ENCODE measurements at regions not wholly inside any gene's neighbourhood (a gene's known extent, or its start where the extent isn't known, plus 50 kb on each side); places are given as distances from the start of the nearest gene placed in this dataset.
"Not testable (repeated sequence)": the region's sequence is repeated elsewhere in the genome, so short reads cannot be mapped to it uniquely, and the experiment has no call there.

DNA sequence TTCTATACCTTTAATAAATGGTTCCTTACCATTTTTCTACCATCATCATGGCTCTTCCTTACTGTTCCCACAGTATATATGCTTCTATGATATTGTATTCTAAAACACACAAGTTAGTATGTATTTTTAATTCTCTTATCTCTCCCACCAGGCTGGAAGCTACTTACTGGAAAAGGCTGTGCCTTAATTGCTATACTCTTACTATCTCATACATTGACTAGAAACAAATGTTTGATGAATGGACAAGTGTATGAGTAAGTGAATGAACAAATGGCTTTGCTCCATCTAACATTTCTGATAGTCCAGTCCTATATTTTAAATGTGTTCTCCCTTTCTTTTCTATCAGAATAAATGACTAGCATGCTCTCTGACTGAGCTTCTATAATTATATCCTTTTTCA lies 320.8 kb upstream of the RASGEF1B start:
- Histone ChIP-seq H3K27ac (ENCODE audit: low read depth, low read length, severe bottlenecking) (no peak overlapping the region), H3K4me3 (ENCODE audit: extremely low read depth, insufficient read depth, low read length, poor library complexity, severe bottlenecking) (no peak overlapping the region), H3K4me1 (ENCODE audit: control insufficient read depth, insufficient read depth, low read length, poor library complexity, severe bottlenecking) (peaks cover 3% of the 10 kb centered on the region)

DNA sequence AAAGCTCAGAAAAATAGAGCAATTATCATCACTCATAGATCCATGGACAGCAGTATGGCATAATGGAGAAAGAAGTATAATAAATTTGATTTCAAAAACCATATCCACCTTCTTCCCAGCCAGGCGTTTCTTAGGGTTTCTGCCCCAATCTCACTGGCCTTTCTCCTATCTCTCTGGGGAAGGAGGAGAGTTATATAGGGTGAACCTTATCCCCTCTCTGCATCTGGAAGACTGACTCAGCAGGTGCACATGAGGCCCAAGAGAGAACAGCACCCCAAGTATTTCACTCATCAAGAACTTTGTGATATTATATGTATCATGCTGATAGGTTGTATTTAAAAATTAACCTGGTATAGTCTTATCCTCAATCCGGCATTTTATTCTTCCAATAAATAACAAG lies 318.8 kb upstream of the RASGEF1B start:
- Histone ChIP-seq H3K36me3 (ENCODE audit: control insufficient read depth, insufficient read depth, low read length) (no peaks in the 10 kb centered on the region), H3K9me3 (ENCODE audit: control insufficient read depth, low read length) (no peaks in the 10 kb centered on the region), H3K27ac (ENCODE audit: low read depth, low read length, severe bottlenecking) (no peak overlapping the region), H3K4me1 (ENCODE audit: control insufficient read depth, insufficient read depth, low read length, poor library complexity, severe bottlenecking) (peaks cover 3% of the 10 kb centered on the region), H3K4me3 (ENCODE audit: extremely low read depth, insufficient read depth, low read length, poor library complexity, severe bottlenecking) (no peak overlapping the region)
- 80% methylated on average over 1 of the region's 2 CpGs; no CpG with 5 or more reads in 1 of the 2 experiments for WGBS, 2 experiments (ENCODE audit: insufficient coverage in 2 of 2)

More for the DNA sequence above, 320.8 kb upstream of the RASGEF1B start:
- Histone ChIP-seq H3K36me3 (ENCODE audit: control insufficient read depth, insufficient read depth, low read length) (no peaks in the 10 kb centered on the region), H3K9me3 (ENCODE audit: control insufficient read depth, low read length) (no peaks in the 10 kb centered on the region)

DNA sequence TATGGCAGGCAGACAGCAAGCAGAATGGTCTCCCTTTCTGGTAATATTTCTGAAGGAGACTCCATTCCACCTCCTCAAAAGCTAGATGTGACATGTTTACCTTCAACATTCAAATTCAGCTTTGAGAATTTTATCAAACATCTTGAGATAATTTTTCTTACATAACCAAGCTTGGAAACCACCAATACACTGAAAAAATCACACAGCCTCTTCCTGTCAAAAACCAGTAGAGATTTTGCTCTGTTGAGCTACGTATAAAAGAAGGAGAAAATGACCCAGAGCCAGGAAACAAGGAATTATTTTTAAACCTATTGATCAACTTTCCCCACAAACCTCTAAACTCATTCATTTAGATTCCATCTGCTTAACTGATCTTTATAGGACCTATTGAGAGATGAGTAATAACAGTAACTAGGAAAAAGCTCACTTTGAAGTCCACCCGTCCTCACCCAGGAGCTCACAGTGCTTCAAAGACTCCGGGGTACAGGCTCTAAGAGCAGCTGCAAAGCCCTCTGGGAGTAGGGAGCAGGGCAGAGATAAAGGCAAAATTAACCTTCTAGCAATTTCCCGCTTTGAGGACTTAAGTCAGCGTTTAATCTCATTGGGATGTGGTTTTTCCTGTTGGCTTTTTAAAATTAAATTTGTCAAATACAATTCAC lies 318.2 kb upstream of the RASGEF1B start:
- Histone ChIP-seq H3K9me3 (ENCODE audit: control insufficient read depth, low read length) (no peaks in the 10 kb centered on the region), H3K27ac (ENCODE audit: low read depth, low read length, severe bottlenecking) (no peak overlapping the region), H3K36me3 (ENCODE audit: control insufficient read depth, insufficient read depth, low read length) (no peaks in the 10 kb centered on the region), H3K4me1 (ENCODE audit: control insufficient read depth, insufficient read depth, low read length, poor library complexity, severe bottlenecking) (peaks cover 3% of the 10 kb centered on the region), H3K4me3 (ENCODE audit: extremely low read depth, insufficient read depth, low read length, poor library complexity, severe bottlenecking) (no peak overlapping the region)
- WGBS, 2 experiments (ENCODE audit: insufficient coverage in 2 of 2): 100% methylated on average over 1 to 2 of the region's 5 CpGs

GRCh38 chr4:81789158-81789557 lies 317.5 kb upstream of the RASGEF1B start:
- H3K36me3 ChIP-seq (ENCODE audit: control insufficient read depth, insufficient read depth, low read length): no peaks in the 10 kb centered on the region
- H3K4me3 ChIP-seq (ENCODE audit: extremely low read depth, insufficient read depth, low read length, poor library complexity, severe bottlenecking): no peak overlapping the region
- H3K9me3 ChIP-seq (ENCODE audit: control insufficient read depth, low read length): no peaks in the 10 kb centered on the region
- H3K27ac ChIP-seq (ENCODE audit: low read depth, low read length, severe bottlenecking): no peak overlapping the region
- H3K4me1 ChIP-seq (ENCODE audit: control insufficient read depth, insufficient read depth, low read length, poor library complexity, severe bottlenecking): peaks cover 3% of the 10 kb centered on the region

DNA sequence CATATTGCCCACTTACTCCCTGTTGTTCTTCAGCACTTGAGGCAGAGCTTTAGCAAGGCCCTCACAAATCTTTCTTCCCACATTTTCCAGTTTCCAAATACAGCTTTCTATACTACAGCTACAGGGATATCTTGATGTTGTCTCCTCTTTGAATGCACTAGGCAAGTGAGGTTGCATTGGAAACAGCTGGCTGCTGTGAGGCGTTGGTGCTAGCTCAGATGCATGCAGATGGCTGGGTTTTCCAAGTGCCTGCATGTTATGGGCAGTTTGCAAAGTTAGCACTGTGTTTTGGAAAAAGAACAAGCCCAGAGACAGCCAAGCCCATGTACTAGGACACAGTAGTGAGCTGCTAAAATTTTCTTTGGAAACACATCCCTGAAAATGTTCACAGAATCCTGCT lies 315.1 kb upstream of the RASGEF1B start:
- no peak overlapping the region for H3K27ac ChIP-seq (ENCODE audit: low read depth, low read length, severe bottlenecking)
- 100% methylated on average over 1 of the region's 1 CpG for WGBS, 2 experiments (ENCODE audit: insufficient coverage in 2 of 2)

GRCh38 chr4:81786063-81786763 lies 314.5 kb upstream of the RASGEF1B start:
- WGBS, 2 experiments (ENCODE audit: insufficient coverage in 2 of 2): 84 to 96% methylated on average over 3 of the region's 4 CpGs
- Histone ChIP-seq H3K27ac (ENCODE audit: low read depth, low read length, severe bottlenecking) (no peak overlapping the region), H3K4me3 (ENCODE audit: extremely low read depth, insufficient read depth, low read length, poor library complexity, severe bottlenecking) (no peak overlapping the region)

More for the DNA sequence above, 315.1 kb upstream of the RASGEF1B start:
- Histone ChIP-seq H3K4me1 (ENCODE audit: control insufficient read depth, insufficient read depth, low read length, poor library complexity, severe bottlenecking) (peaks cover 3% of the 10 kb centered on the region), H3K36me3 (ENCODE audit: control insufficient read depth, insufficient read depth, low read length) (no peaks in the 10 kb centered on the region), H3K9me3 (ENCODE audit: control insufficient read depth, low read length) (no peaks in the 10 kb centered on the region), H3K4me3 (ENCODE audit: extremely low read depth, insufficient read depth, low read length, poor library complexity, severe bottlenecking) (no peak overlapping the region)

DNA sequence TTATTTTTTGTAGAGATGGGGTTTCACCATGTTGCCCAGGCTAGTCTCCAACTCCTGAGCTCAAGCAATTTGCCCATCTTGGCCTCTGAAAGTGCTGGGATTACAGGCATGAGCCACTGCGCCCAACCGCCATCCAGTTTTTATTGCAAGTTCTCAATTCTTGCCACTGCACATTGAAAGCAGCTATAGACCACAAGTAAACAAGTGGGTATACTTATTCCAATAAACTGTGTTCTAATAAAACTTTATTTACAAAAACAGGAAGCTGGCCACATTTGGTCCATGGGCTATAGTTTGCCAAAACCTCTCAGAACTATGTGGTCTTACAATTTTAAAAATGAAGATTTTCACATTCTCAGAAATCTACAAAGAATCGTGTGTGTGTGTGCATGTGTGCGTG lies 313.6 kb upstream of the RASGEF1B start:
- WGBS, 2 experiments (ENCODE audit: insufficient coverage in 2 of 2): 86% methylated on average over 2 of the region's 4 CpGs; no CpG with 5 or more reads in 1 of the 2 experiments
- H3K4me3 ChIP-seq (ENCODE audit: extremely low read depth, insufficient read depth, low read length, poor library complexity, severe bottlenecking): no peak overlapping the region
- H3K27ac ChIP-seq (ENCODE audit: low read depth, low read length, severe bottlenecking): no peak overlapping the region
- H3K4me1 ChIP-seq (ENCODE audit: control insufficient read depth, insufficient read depth, low read length, poor library complexity, severe bottlenecking): no peaks in the 10 kb centered on the region
- no peaks in the 10 kb centered on the region for H3K36me3 ChIP-seq (ENCODE audit: control insufficient read depth, insufficient read depth, low read length)
- H3K9me3 ChIP-seq (ENCODE audit: control insufficient read depth, low read length): no peaks in the 10 kb centered on the region

More at GRCh38 chr4:81786063-81786763, 314.5 kb upstream of the RASGEF1B start:
- H3K9me3 ChIP-seq (ENCODE audit: control insufficient read depth, low read length): no peaks in the 10 kb centered on the region
- no peaks in the 10 kb centered on the region for H3K36me3 ChIP-seq (ENCODE audit: control insufficient read depth, insufficient read depth, low read length)
- no peaks in the 10 kb centered on the region for H3K4me1 ChIP-seq (ENCODE audit: control insufficient read depth, insufficient read depth, low read length, poor library complexity, severe bottlenecking)

DNA sequence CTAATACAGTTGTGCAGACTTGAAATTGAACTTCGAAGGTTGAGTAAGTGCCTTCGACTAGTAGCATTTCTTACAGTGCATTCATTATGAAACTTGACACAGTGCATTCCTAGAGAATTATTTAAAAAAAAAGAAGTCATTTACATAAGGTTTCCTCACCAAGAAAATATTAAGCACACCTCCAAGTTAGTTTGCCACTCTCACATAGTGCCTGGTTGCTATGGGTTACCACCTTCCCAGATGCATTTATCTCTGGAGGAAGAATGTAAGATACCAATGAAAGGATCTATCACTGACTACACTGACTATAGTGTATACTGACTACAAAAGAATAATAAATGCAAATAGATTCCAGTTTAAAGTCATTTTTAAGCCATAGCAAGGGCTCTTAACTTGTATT lies 311.9 kb upstream of the RASGEF1B start:
- WGBS, 2 experiments (ENCODE audit: insufficient coverage in 2 of 2): 93% methylated on average over 2 of the region's 2 CpGs; no CpG with 5 or more reads in 1 of the 2 experiments
- no peaks in the 10 kb centered on the region for H3K9me3 ChIP-seq (ENCODE audit: control insufficient read depth, low read length)
- H3K4me3 ChIP-seq (ENCODE audit: extremely low read depth, insufficient read depth, low read length, poor library complexity, severe bottlenecking): no peak overlapping the region
- H3K27ac ChIP-seq (ENCODE audit: low read depth, low read length, severe bottlenecking): no peak overlapping the region
- H3K36me3 ChIP-seq (ENCODE audit: control insufficient read depth, insufficient read depth, low read length): no peaks in the 10 kb centered on the region
- H3K4me1 ChIP-seq (ENCODE audit: control insufficient read depth, insufficient read depth, low read length, poor library complexity, severe bottlenecking): no peaks in the 10 kb centered on the region

DNA sequence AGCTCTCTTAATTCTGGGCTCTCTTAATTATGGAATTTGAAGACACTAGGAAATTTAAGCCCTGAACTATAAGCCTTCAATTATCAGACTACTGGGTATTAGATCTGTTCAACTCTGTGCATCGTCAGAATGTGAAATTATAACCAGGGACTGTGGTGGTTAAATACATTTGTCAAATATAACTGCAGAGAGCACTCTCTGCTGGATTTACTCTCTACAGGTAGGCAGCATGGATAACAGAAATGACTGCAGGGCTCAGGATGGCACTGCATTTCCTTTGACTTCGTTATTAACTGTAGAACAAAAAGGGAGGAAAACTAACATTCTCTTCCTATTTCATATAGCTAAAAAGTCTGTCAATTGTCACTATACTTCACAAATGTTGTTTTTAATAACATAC lies 310.1 kb upstream of the RASGEF1B start:
- Histone ChIP-seq H3K4me3 (ENCODE audit: extremely low read depth, insufficient read depth, low read length, poor library complexity, severe bottlenecking) (no peak overlapping the region), H3K27ac (ENCODE audit: low read depth, low read length, severe bottlenecking) (no peak overlapping the region), H3K9me3 (ENCODE audit: control insufficient read depth, low read length) (no peaks in the 10 kb centered on the region), H3K36me3 (ENCODE audit: control insufficient read depth, insufficient read depth, low read length) (no peaks in the 10 kb centered on the region), H3K4me1 (ENCODE audit: control insufficient read depth, insufficient read depth, low read length, poor library complexity, severe bottlenecking) (no peaks in the 10 kb centered on the region)
- WGBS, 2 experiments (ENCODE audit: insufficient coverage in 2 of 2): 86% methylated on average over 1 of the region's 2 CpGs; no CpG with 5 or more reads in 1 of the 2 experiments

DNA sequence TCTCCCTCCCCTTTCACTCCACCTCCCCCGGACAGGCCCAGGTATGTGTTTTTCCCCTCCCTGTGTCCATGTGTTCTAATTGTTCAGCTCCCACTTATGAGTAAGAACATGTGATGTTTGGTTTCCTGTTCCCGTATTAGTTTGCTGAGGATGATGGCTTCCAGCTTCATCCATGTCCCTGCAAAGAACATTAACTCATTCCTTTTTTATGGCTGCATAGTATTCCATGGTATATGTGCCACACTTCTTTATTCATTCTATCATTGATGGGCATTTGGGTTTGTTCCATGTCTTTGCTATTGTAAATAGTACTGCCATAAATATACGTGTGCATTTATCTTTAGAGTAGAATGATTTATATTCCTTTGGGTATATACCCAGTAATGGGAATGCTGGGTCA lies 306.0 kb upstream of the RASGEF1B start:
- H3K4me3 ChIP-seq (ENCODE audit: extremely low read depth, insufficient read depth, low read length, poor library complexity, severe bottlenecking); H3K9me3 ChIP-seq (ENCODE audit: control insufficient read depth, low read length); H3K27ac ChIP-seq (ENCODE audit: low read depth, low read length, severe bottlenecking); H3K36me3 ChIP-seq (ENCODE audit: control insufficient read depth, insufficient read depth, low read length); H3K4me1 ChIP-seq (ENCODE audit: control insufficient read depth, insufficient read depth, low read length, poor library complexity, severe bottlenecking): not testable (repeated sequence)
- WGBS, 2 experiments (ENCODE audit: insufficient coverage in 2 of 2): no CpG with 5 or more reads among the region's 3 CpGs

DNA sequence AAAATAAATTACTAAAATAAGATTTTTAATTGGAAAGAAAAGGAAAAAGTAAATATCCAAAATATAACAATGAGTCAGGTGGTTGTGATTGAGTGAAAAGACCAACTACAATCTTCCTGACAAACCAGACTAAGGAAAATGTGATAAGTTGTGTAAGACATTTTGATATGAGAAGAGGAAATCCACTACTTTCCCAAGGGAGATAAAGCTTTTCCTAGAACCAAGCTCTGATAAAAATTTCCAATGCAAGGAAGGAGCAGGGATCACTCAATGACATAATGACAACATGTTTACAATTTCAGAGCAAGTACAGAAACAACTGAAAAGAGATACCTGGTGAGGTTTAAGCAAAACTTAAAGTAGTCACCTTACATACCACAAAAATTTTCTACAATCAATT lies 305.1 kb upstream of the RASGEF1B start:
- Histone ChIP-seq H3K4me3 (ENCODE audit: extremely low read depth, insufficient read depth, low read length, poor library complexity, severe bottlenecking) (no peak overlapping the region), H3K27ac (ENCODE audit: low read depth, low read length, severe bottlenecking) (no peak overlapping the region), H3K9me3 (ENCODE audit: control insufficient read depth, low read length) (no peaks in the 10 kb centered on the region), H3K4me1 (ENCODE audit: control insufficient read depth, insufficient read depth, low read length, poor library complexity, severe bottlenecking) (no peaks in the 10 kb centered on the region), H3K36me3 (ENCODE audit: control insufficient read depth, insufficient read depth, low read length) (no peaks in the 10 kb centered on the region)
